ENCODE measurements at regions not wholly inside any gene's neighbourhood (a gene's known extent, or its start where the extent isn't known, plus 50 kb on each side); places are given as distances from the start of the nearest gene placed in this dataset.

- no peaks in the 10 kb centered on the region for H3K36me3 ChIP-seq
- no peaks in the 10 kb centered on the region for H3K9me3 ChIP-seq
- H3K4me1 ChIP-seq, result no peaks in the 10 kb centered on the region
- no peak for TF ChIP-seq CTCF (IDR thresholded peaks at IDR 0.05)
- no peak overlapping the region for H3K27ac ChIP-seq
- intact Hi-C loops (cut with DNase I), result no loop called here
- no peak for DNase-seq (ENCODE audit: low spot score in 2 of 2)
- H3K27me3 ChIP-seq, result no peaks in the 10 kb centered on the region
- no peak overlapping the region for H3K4me3 ChIP-seq
Measured at GRCh38 chr17:79427621-79428539, 183.0 kb downstream of the RBFOX3 start.

GRCh38 chr17:79425686-79426085, 185.2 kb downstream of the RBFOX3 start:
- H3K4me1 ChIP-seq, result no peaks in the 10 kb centered on the region
- no peak for TF ChIP-seq CTCF (IDR thresholded peaks at IDR 0.05)
- intact Hi-C loops (cut with DNase I), result no loop called here
- no peak overlapping the region for H3K4me3 ChIP-seq
- no peak overlapping the region for H3K27ac ChIP-seq
- no peaks in the 10 kb centered on the region for H3K27me3 ChIP-seq
- H3K36me3 ChIP-seq, result no peaks in the 10 kb centered on the region
- no peaks in the 10 kb centered on the region for H3K9me3 ChIP-seq
- DNase-seq (ENCODE audit: low spot score in 2 of 2), result no peak

DNA sequence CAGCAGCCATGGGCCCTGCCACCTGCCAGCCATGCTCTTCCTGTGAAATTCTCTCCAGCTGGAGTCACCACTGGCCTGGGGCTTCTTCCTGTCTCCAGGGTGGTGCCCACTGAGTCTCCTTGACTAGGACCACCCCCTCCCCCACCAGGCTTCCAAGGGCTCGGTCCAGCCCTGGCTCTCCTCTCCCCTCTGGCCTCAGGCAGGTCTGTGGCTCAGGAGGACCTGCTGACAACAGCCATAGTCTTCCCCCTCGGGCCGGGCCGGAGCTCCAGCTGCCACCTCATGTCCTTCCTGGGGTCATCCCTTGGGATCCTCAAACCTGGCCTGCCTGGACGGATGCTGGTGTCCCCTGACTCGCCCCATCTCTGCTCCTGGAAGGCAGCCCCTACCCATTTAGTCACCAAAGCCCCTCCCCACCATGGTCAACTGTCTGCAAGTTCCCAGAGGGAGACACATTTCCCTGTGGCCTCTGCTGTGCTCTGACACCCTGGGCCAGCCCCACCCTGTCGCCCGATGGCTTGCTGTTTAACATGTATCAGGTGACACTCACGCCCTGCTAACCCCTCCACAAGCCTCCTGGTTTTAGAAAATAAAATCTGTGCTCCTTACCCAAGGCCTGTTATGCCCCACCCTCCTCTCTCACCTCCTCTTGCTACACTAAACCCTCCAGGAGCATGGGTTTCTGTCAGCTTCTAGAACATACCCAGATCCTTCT, 186.2 kb downstream of the RBFOX3 start:
- intact Hi-C loops (cut with DNase I), result no loop called here
- no peak for TF ChIP-seq CTCF (IDR thresholded peaks at IDR 0.05)
- no peaks in the 10 kb centered on the region for H3K36me3 ChIP-seq
- H3K4me3 ChIP-seq, result no peak overlapping the region
- H3K9me3 ChIP-seq, result no peaks in the 10 kb centered on the region
- no peak for DNase-seq (ENCODE audit: low spot score in 2 of 2)
- no peaks in the 10 kb centered on the region for H3K27me3 ChIP-seq
- H3K4me1 ChIP-seq, result no peaks in the 10 kb centered on the region
- H3K27ac ChIP-seq, result no peak overlapping the region

DNA sequence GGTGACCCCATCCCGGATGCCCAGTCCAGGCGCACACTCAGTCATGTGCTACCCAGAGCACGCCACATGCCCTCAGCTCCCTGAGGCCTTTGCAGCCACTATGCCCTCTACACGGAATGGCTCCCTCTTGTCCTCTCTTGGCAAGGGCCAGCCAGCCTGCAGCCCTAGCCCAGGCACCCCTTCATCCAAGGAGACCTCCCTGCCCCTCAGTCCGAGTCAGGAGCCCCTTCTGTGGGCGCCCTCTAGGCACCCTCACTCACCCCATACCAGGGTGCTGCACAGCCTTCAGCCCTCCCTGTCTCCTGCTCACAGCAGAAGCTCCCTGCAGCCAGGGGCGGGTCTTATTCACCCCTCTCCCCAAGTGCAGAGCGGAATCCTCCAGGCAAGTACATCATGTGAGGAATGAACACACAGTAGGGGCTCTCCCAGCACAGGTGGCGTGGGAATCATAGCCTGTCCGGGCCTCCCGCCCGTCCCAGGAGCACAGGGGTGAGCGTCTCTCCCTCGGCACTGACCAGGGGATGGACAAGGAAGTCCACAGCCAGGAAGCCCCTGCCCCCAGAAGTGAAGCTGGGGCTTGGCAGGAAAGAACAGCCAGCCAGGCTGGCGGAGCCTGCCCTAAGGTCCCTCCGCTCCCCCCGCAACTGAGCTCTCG, 186.9 kb downstream of the RBFOX3 start:
- DNase-seq (ENCODE audit: low spot score in 2 of 2), result no peak
- Histone ChIP-seq H3K27me3 (no peaks in the 10 kb centered on the region), H3K9me3 (no peaks in the 10 kb centered on the region), H3K4me1 (no peaks in the 10 kb centered on the region), H3K4me3 (no peak overlapping the region), H3K27ac (no peak overlapping the region), H3K36me3 (no peaks in the 10 kb centered on the region)
- intact Hi-C loops (cut with DNase I), result no loop called here
- TF ChIP-seq CTCF (IDR thresholded peaks at IDR 0.05), result no peak

GRCh38 chr17:79422236-79422635, 188.6 kb downstream of the RBFOX3 start:
- Histone ChIP-seq H3K4me1 (no peaks in the 10 kb centered on the region), H3K27ac (no peak overlapping the region), H3K9me3 (no peaks in the 10 kb centered on the region), H3K36me3 (no peaks in the 10 kb centered on the region), H3K27me3 (no peaks in the 10 kb centered on the region), H3K4me3 (no peak overlapping the region)
- intact Hi-C loops (cut with DNase I), result no loop called here
- DNase-seq (ENCODE audit: low spot score in 2 of 2), result no peak
- no peak for TF ChIP-seq CTCF (IDR thresholded peaks at IDR 0.05)

All from ascending aorta (tissue), 2 donors.